Neutrophil (primary cell): ENCODE measurements at regions not wholly inside any gene's neighbourhood (a gene's known extent, or its start where the extent isn't known, plus 50 kb on each side); places are given as distances from the start of the nearest gene placed in this dataset.

Experiments used
- H3K27ac ChIP-seq: fragments of 200-600 bp; sonication (generic); 2 replicates; pipeline ENCODE4 v1.5.1; 2016; ENCODE audit warnings: mild to moderate bottlenecking, moderate library complexity
- H3K27me3 ChIP-seq: fragments of 200-600 bp; sonication (generic); 2 replicates; pipeline ENCODE4 v1.6.0; 2016; ENCODE audit warnings: mild to moderate bottlenecking
- H3K36me3 ChIP-seq: fragments of 200-600 bp; sonication (generic); 2 replicates; pipeline ENCODE4 v1.5.1; 2017
- H3K4me1 ChIP-seq, 2 experiments: fragments of 200-600 bp in 1 of 2; sonication (generic) in 1 of 2; 1 replicate in 1 of 2; 2 replicates in 1 of 2; pipeline versions ENCODE4 v1.5.1 to v1.6.1; 2013 to 2016; ENCODE audit warnings: low read depth in 1 of 2, low read length in 1 of 2, mild to moderate bottlenecking in 1 of 2, moderate library complexity in 1 of 2; ENCODE audit not compliant: control insufficient read depth in 1 of 2, insufficient read depth in 1 of 2
- H3K4me3 ChIP-seq, 2 experiments: fragments of 200-600 bp in 1 of 2; sonication (generic) in 1 of 2; 1 replicate in 1 of 2; 2 replicates in 1 of 2; pipeline ENCODE4 v1.5.1; 2013 to 2016; ENCODE audit warnings: low read depth in 1 of 2, low read length in 1 of 2, mild to moderate bottlenecking in 1 of 2, moderate library complexity in 1 of 2
- H3K9me3 ChIP-seq: fragments of 200-600 bp; sonication (generic); 2 replicates; pipeline ENCODE4 v1.5.1; 2016
- TF ChIP-seq, protein P1 (sequence below): fragments of 200-600 bp; sonication (generic); IDR thresholded peaks from 2 replicates; pipeline ENCODE4 v1.5.1; 2016; ENCODE audit warnings: antibody characterized with exemption

DNA sequence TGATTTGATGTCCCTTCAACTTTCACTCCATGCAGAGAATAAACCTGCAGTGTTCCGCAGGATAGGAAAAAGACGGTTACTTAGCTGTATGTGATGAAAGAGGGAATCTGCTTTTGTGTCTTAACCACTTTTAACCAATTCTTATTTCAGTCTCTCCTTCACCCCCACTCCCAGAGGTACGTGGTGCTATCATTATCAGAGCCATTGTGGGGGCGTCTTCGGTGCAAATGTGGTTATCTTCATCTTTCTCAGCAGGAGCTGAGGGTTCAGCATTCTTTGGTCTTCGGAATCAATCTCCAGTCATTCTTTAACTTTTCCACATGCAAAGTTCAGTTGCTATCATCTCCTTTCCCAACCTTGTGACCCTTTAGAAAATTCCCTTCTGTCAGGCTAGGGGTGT, 219.9 kb upstream of the LYZL1 start:
- TF ChIP-seq, protein P1, sequence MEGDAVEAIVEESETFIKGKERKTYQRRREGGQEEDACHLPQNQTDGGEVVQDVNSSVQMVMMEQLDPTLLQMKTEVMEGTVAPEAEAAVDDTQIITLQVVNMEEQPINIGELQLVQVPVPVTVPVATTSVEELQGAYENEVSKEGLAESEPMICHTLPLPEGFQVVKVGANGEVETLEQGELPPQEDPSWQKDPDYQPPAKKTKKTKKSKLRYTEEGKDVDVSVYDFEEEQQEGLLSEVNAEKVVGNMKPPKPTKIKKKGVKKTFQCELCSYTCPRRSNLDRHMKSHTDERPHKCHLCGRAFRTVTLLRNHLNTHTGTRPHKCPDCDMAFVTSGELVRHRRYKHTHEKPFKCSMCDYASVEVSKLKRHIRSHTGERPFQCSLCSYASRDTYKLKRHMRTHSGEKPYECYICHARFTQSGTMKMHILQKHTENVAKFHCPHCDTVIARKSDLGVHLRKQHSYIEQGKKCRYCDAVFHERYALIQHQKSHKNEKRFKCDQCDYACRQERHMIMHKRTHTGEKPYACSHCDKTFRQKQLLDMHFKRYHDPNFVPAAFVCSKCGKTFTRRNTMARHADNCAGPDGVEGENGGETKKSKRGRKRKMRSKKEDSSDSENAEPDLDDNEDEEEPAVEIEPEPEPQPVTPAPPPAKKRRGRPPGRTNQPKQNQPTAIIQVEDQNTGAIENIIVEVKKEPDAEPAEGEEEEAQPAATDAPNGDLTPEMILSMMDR: no peak
- Histone ChIP-seq H3K4me1 (no peaks in the 10 kb centered on the region), H3K4me3 (no peak overlapping the region), H3K27me3 (peaks cover 19% of the 10 kb centered on the region), H3K27ac (no peak overlapping the region), H3K36me3 (no peaks in the 10 kb centered on the region), H3K9me3 (no peaks in the 10 kb centered on the region)

DNA sequence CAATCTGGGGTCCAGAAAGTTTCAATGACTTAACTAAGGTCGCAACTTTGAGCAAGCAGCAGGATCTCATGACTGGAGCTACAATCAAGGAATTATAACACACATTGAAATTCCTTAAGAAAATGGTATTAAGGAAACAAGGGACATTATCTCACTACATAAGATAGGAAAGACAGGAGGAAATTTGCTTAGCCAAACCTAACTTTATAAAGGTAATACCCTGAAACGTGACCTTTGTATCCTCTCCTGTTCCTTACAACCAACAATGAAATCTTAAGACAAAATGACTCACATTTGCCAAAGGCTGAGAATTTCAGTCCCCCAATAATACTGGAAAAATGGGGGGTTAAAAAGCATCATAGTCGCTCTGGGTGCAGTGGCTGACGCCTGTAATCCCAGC, 218.9 kb upstream of the LYZL1 start:
- no peak overlapping the region for H3K27ac ChIP-seq
- no peaks in the 10 kb centered on the region for H3K4me1 ChIP-seq
- H3K27me3 ChIP-seq: peaks cover 19% of the 10 kb centered on the region
- no peaks in the 10 kb centered on the region for H3K36me3 ChIP-seq
- H3K4me3 ChIP-seq: no peak overlapping the region
- TF ChIP-seq, protein P1: no peak
- H3K9me3 ChIP-seq: no peaks in the 10 kb centered on the region

DNA sequence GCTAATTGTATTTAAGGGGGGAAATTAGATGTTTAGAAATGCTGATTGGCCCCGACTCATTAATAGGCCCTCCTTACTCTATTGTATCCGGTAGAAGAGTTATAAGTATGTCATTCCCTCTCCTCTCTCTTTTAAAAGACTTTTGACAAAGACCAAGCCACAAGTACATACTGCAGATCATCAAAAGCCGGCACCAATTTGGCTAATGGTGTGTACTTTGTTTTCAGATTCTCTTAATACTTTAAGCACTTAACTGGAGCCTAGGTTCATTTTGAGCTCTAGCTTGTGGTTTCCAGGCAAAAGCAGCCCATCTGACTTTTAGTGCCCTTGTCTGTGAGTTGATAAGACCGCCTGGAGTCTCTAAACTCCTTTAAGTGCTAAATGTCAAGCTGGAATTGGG, 210.0 kb upstream of the LYZL1 start:
- Histone ChIP-seq H3K27ac (no peak overlapping the region), H3K4me1 (no peaks in the 10 kb centered on the region), H3K9me3 (no peaks in the 10 kb centered on the region), H3K27me3 (peaks cover 4% of the 10 kb centered on the region), H3K4me3 (no peak overlapping the region), H3K36me3 (no peaks in the 10 kb centered on the region)
- TF ChIP-seq, protein P1: no peak

DNA sequence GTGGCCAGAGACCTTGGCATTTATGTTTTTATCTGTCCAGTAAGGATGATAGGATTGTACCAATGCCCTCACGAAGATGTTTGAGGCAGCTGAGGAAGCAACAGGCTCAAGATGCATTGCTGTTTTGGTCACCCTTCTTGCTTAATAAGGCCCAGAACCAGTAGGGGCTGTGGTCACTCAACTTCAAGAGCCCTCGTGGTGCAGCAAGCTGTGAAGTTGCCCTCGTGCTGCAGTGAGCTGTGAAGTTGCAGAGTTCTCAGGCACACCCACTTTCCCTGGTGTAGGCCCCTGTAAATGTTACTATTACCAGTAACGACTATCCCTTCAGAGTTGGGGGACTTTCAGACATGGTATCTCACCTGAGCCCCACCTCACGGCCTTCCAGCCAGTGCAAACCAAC, 207.6 kb upstream of the LYZL1 start:
- Histone ChIP-seq H3K36me3 (no peaks in the 10 kb centered on the region), H3K4me1 (no peaks in the 10 kb centered on the region), H3K4me3 (no peak overlapping the region), H3K27me3 (peaks cover 4% of the 10 kb centered on the region), H3K27ac (no peak overlapping the region), H3K9me3 (no peaks in the 10 kb centered on the region)
- TF ChIP-seq, protein P1: no peak

DNA sequence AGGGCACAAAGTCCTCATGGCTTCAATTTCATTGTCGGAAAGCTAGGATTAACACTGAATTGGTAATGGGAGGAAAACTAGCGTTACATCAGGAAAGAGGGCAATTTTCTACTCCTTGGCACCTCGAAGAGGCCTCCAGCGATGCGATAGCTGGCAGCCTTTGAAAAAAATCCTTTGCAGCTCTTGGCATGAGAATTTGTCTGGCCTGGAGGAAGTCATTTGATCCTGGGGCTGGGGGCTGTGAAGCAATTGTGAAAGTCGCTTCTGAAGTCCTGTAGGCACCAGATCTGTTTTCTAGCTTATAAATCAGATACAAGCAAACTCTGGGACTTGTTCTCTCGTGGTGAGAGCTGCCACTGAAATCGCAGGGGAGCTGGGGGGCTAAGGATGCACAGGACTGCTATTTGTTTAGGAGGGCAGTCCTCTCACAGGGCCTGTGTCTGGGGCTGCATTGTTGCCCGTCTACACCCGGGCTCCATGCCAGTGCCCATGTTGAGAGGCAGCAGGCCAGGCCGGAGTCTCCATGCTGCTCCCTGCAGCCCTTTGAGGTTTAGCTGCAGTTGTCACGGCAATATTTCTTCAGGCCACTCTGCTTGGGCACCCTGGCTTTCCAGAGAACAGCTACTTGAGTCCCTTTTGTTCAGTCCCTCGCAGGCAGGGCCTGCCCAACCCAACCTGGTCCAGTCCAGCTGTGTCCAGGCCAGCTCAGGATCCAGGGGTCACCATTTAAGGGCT, 206.8 kb upstream of the LYZL1 start:
- H3K27me3 ChIP-seq: peaks cover under 1% of the 10 kb centered on the region
- H3K27ac ChIP-seq: no peak overlapping the region
- H3K4me1 ChIP-seq: no peaks in the 10 kb centered on the region
- H3K36me3 ChIP-seq: no peaks in the 10 kb centered on the region
- H3K9me3 ChIP-seq: no peaks in the 10 kb centered on the region
- TF ChIP-seq, protein P1: no peak
- no peak overlapping the region for H3K4me3 ChIP-seq
